Peyer's patch (tissue), 4 donors: ENCODE measurements at regions not wholly inside any gene's neighbourhood (a gene's known extent, or its start where the extent isn't known, plus 50 kb on each side); places are given as distances from the start of the nearest gene placed in this dataset.

Experiments
- DNase-seq, 3 donors: peaks; one replicate each; pipeline ENCODE4 v3.0.0-alpha.2; 2017 to 2019
- H3K27ac ChIP-seq, 4 donors: fragments of 200-600 bp; sonication (generic); one replicate each; pipeline ENCODE4 v1.5.1; 2016 to 2019
- H3K27me3 ChIP-seq, 2 donors: fragments of 200-600 bp; sonication (generic); one replicate each; pipeline ENCODE4 v1.5.1; 2019
- H3K36me3 ChIP-seq, 3 donors: fragments of 200-600 bp; sonication (generic); one replicate each; pipeline ENCODE4 v1.5.1; 2016 to 2019
- H3K4me1 ChIP-seq, 4 donors: fragments of 200-600 bp; sonication (generic); one replicate each; pipeline ENCODE4 v1.5.1; 2016 to 2019
- H3K4me3 ChIP-seq, 4 donors: fragments of 200-600 bp; sonication (generic); 1 replicate in 3 of 4; 2 replicates in 1 of 4; pipeline ENCODE4 v1.5.1; 2016 to 2019; ENCODE audit warnings: mild to moderate bottlenecking in 1 of 4
- H3K9me3 ChIP-seq, 4 donors: fragments of 200-600 bp; sonication (generic); one replicate each; pipeline ENCODE4 v1.5.1; 2016 to 2019; ENCODE audit warnings: mild to moderate bottlenecking in 1 of 4
- CTCF ChIP-seq, 6 experiments: fragments of 450-650 bp in 4 of 6; fragments of 200-600 bp in 2 of 6; sonication (generic) in 1 of 6; IDR thresholded peaks; one replicate each; pipeline ENCODE4 v1.5.1; 2017 to 2019; ENCODE audit warnings: antibody characterized with exemption in 6 of 6, mild to moderate bottlenecking in 3 of 6, moderate library complexity in 1 of 6
- POLR2A ChIP-seq, 2 donors: fragments of 450-650 bp; IDR thresholded peaks; one replicate each; pipeline ENCODE4 v1.5.1; 2017; ENCODE audit warnings: antibody characterized with exemption in 2 of 2, mild to moderate bottlenecking in 2 of 2, moderate library complexity in 2 of 2

GRCh38 chr11:112810951-112811350 is 150.3 kb upstream of the NCAM1 start:
- DNase-seq = no peak
- no peak overlapping the region for H3K27ac ChIP-seq
- no peaks in the 10 kb centered on the region for H3K36me3 ChIP-seq
- H3K4me1 ChIP-seq = no peaks in the 10 kb centered on the region
- no peak for TF ChIP-seq CTCF (IDR thresholded peaks at IDR 0.05)
- no peak overlapping the region for H3K4me3 ChIP-seq
- no peaks in the 10 kb centered on the region for H3K27me3 ChIP-seq
- peaks cover 0 to 3% (median 0%) of the 10 kb centered on the region in 4 donors for H3K9me3 ChIP-seq

- no peaks in the 10 kb centered on the region for H3K4me1 ChIP-seq
- TF ChIP-seq CTCF (IDR thresholded peaks at IDR 0.05) (no peak), POLR2A (IDR thresholded peaks at IDR 0.05) (no peak)
- no peak overlapping the region for H3K27ac ChIP-seq
Measured at GRCh38 chr11:112811783-112812182, 149.4 kb upstream of the NCAM1 start.

GRCh38 chr11:112812729-112813128 is 148.5 kb upstream of the NCAM1 start:
- no peak for TF ChIP-seq POLR2A (IDR thresholded peaks at IDR 0.05)
- H3K4me1 ChIP-seq = no peaks in the 10 kb centered on the region
- H3K27ac ChIP-seq = no peak overlapping the region
- no peaks in the 10 kb centered on the region for H3K27me3 ChIP-seq
- H3K4me3 ChIP-seq = no peak overlapping the region
- H3K9me3 ChIP-seq = peaks cover 0 to 3% (median 0%) of the 10 kb centered on the region in 4 donors
- H3K36me3 ChIP-seq = no peaks in the 10 kb centered on the region
- no peak for DNase-seq

More at GRCh38 chr11:112811783-112812182, 149.4 kb upstream of the NCAM1 start:
- DNase-seq = no peak
- H3K4me3 ChIP-seq = no peak overlapping the region
- H3K27me3 ChIP-seq = no peaks in the 10 kb centered on the region
- peaks cover 0 to 3% (median 0%) of the 10 kb centered on the region in 4 donors for H3K9me3 ChIP-seq
- no peaks in the 10 kb centered on the region for H3K36me3 ChIP-seq

GRCh38 chr11:112814168-112814567 is 147.1 kb upstream of the NCAM1 start:
- Histone ChIP-seq H3K9me3 (no peaks in the 10 kb centered on the region), H3K27me3 (no peaks in the 10 kb centered on the region), H3K4me3 (no peak overlapping the region), H3K36me3 (no peaks in the 10 kb centered on the region), H3K4me1 (no peaks in the 10 kb centered on the region), H3K27ac (no peak overlapping the region)
- no peak for DNase-seq
- TF ChIP-seq CTCF (IDR thresholded peaks at IDR 0.05) (no peak), POLR2A (IDR thresholded peaks at IDR 0.05) (no peak)

- no peak overlapping the region for H3K27ac ChIP-seq
- no peak for TF ChIP-seq CTCF (IDR thresholded peaks at IDR 0.05)
- no peak for TF ChIP-seq POLR2A (IDR thresholded peaks at IDR 0.05)
- H3K4me3 ChIP-seq = no peak overlapping the region
- H3K36me3 ChIP-seq = no peaks in the 10 kb centered on the region
- H3K9me3 ChIP-seq = no peaks in the 10 kb centered on the region
- H3K27me3 ChIP-seq = no peaks in the 10 kb centered on the region
- H3K4me1 ChIP-seq = no peaks in the 10 kb centered on the region
- DNase-seq = no peak
Measured at GRCh38 chr11:112817376-112817775, 143.8 kb upstream of the NCAM1 start.

- Histone ChIP-seq H3K4me3 (no peak overlapping the region), H3K27ac (no peak overlapping the region), H3K27me3 (no peaks in the 10 kb centered on the region), H3K4me1 (no peaks in the 10 kb centered on the region), H3K9me3 (no peaks in the 10 kb centered on the region), H3K36me3 (no peaks in the 10 kb centered on the region)
- DNase-seq = no peak
- no peak for TF ChIP-seq POLR2A (IDR thresholded peaks at IDR 0.05)
- TF ChIP-seq CTCF (IDR thresholded peaks at IDR 0.05) = no peak
Measured at GRCh38 chr11:112822478-112823274, 138.5 kb upstream of the NCAM1 start.
